SK-N-SH (cell line): ENCODE measurements at regions not wholly inside any gene's neighbourhood (a gene's known extent, or its start where the extent isn't known, plus 50 kb on each side); places are given as distances from the start of the nearest gene placed in this dataset.

Source experiments
- CTCF ChIA-PET: fragments of 300-600, 350-600 bp; formaldehyde crosslinking; extraction: SDS; loops from one replicate; lab custom pipeline; 2021; lab: Yijun Ruan, JAX
- POLR2A ChIA-PET: fragments of 350-600 bp; sonication (Branson Sonifier 250); formaldehyde crosslinking; extraction: SDS; loops from one replicate; lab custom pipeline; 2020; ENCODE audit warnings: antibody characterized with exemption, inconsistent platforms; lab: Yijun Ruan, JAX
- DNase-seq: peaks from one replicate; pipeline ENCODE4 v3.0.0; 2012
- H2AFZ ChIP-seq: fragments of 200-600 bp; sonication (generic); 2 replicates; pipeline ENCODE4 v1.8.1; 2016; ENCODE audit warnings: antibody characterized with exemption, mild to moderate bottlenecking, low read depth
- H3F3A ChIP-seq: fragments of 200-600 bp; sonication (generic); replicated peaks from 2 replicates; pipeline ENCODE3; 2016; ENCODE audit warnings: antibody characterized with exemption, mild to moderate bottlenecking; ENCODE audit not compliant: insufficient read depth
- H3K27ac ChIP-seq, 2 experiments: fragments of 200-500 bp in 1 of 2; fragments of 200-600 bp in 1 of 2; sonication (Bioruptor generic) in 1 of 2; sonication (generic), shearing (Covaris generic) in 1 of 2; 2 replicates each; pipeline versions ENCODE4 v1.5.1 to v1.6.1; 2014 to 2016; ENCODE audit warnings: low read depth in 2 of 2, inconsistent platforms in 1 of 2, low read length in 1 of 2, mild to moderate bottlenecking in 1 of 2, mixed read lengths in 1 of 2
- H3K27me3 ChIP-seq: fragments of 200-600 bp; sonication (generic), shearing (Covaris generic); 2 replicates; pipeline ENCODE4 v1.6.1; 2016; ENCODE audit warnings: mixed run types; ENCODE audit not compliant: insufficient read depth
- H3K36me3 ChIP-seq, 2 experiments: fragments of 200-500 bp in 1 of 2; fragments of 200-600 bp in 1 of 2; sonication (Bioruptor generic) in 1 of 2; sonication (generic) in 1 of 2; replicated peaks in 1 of 2; 2 replicates each; pipeline versions ENCODE3 to v1.5.1; 2014 to 2016; ENCODE audit warnings: low read length in 1 of 2, mild to moderate bottlenecking in 1 of 2; ENCODE audit not compliant: insufficient read depth in 2 of 2, control insufficient read depth in 1 of 2
- H3K4me1 ChIP-seq, 2 experiments: fragments of 200-500 bp in 1 of 2; fragments of 200-600 bp in 1 of 2; sonication (Bioruptor generic) in 1 of 2; sonication (generic), shearing (Covaris generic) in 1 of 2; 2 replicates each; pipeline versions ENCODE4 v1.5.1 to v1.6.1; 2014 to 2016; ENCODE audit warnings: low read depth in 1 of 2, low read length in 1 of 2, mixed run types in 1 of 2; ENCODE audit not compliant: insufficient read depth in 2 of 2, control insufficient read depth in 1 of 2
- H3K4me2 ChIP-seq: fragments of 200-600 bp; sonication (generic), shearing (Covaris generic); 2 replicates; pipeline ENCODE4 v1.6.1; 2017; ENCODE audit warnings: mixed run types
- H3K4me3 ChIP-seq, 2 experiments: fragments of 200-500 bp in 1 of 2; fragments of 200-600 bp in 1 of 2; sonication (Bioruptor generic) in 1 of 2; sonication (generic), shearing (Covaris generic) in 1 of 2; 2 replicates each; pipeline versions ENCODE4 v1.5.1 to v1.8.1; 2014 to 2016; ENCODE audit warnings: low read depth in 2 of 2, inconsistent platforms in 1 of 2, low read length in 1 of 2, mild to moderate bottlenecking in 1 of 2, mixed read lengths in 1 of 2, moderate library complexity in 1 of 2
- H3K79me2 ChIP-seq: fragments of 200-600 bp; sonication (generic); 2 replicates; pipeline ENCODE4 v1.8.1; 2017; ENCODE audit warnings: mild to moderate bottlenecking; ENCODE audit not compliant: insufficient read depth
- H3K9ac ChIP-seq: fragments of 200-600 bp; sonication (generic); 2 replicates; pipeline ENCODE4 v1.6.1; 2017; ENCODE audit warnings: mixed run types
- H3K9me2 ChIP-seq: fragments of 200-600 bp; sonication (generic); 2 replicates; pipeline ENCODE4 v1.6.1; 2017; ENCODE audit warnings: mixed run types
- H3K9me3 ChIP-seq: fragments of 200-600 bp; sonication (generic); 2 replicates; pipeline ENCODE4 v1.6.1; 2017; ENCODE audit warnings: mixed run types, mild to moderate bottlenecking, moderate library complexity
- H4K20me1 ChIP-seq: fragments of 200-600 bp; sonication (generic); 2 replicates; pipeline ENCODE4 v1.6.1; 2017; ENCODE audit warnings: mild to moderate bottlenecking, mixed run types; ENCODE audit not compliant: insufficient read depth
- CHD2 ChIP-seq: fragments of 150-350 bp; IDR thresholded peaks from 2 replicates; pipeline ENCODE4 v1.6.1; 2018; ENCODE audit warnings: low read length; ENCODE audit not compliant: partially characterized antibody
- ELF1 ChIP-seq: IDR thresholded peaks from 2 replicates; pipeline ENCODE4 v1.4.0; 2012
- EP300 ChIP-seq, 2 experiments: IDR thresholded peaks; 2 replicates each; pipeline versions ENCODE4 v1.4.0 to v1.6.1; 2012; ENCODE audit warnings: borderline replicate concordance in 1 of 2, low read depth in 1 of 2, low read length in 1 of 2
- GATA2 ChIP-seq: sonication (generic); formaldehyde crosslinking; IDR thresholded peaks from 2 replicates; pipeline ENCODE4 v1.5.0; 2020; ENCODE audit warnings: mild to moderate bottlenecking, missing genetic modification reagents
- IRF3 ChIP-seq: fragments of 150-350 bp; IDR thresholded peaks from 2 replicates; pipeline ENCODE4 v1.6.1; 2016; ENCODE audit warnings: mild to moderate bottlenecking, low read depth, low read length
- MEF2A ChIP-seq: IDR thresholded peaks from 2 replicates; pipeline ENCODE4 v1.4.0; 2012; ENCODE audit warnings: low read depth, borderline replicate concordance
- MXI1 ChIP-seq: IDR thresholded peaks from 2 replicates; pipeline ENCODE4 v1.6.1; 2012; ENCODE audit warnings: mild to moderate bottlenecking, low read depth, low read length, improper control_type of control experiment
- NRF1 ChIP-seq: IDR thresholded peaks from 2 replicates; pipeline ENCODE4 v1.6.1; 2012; ENCODE audit warnings: low read depth, mild to moderate bottlenecking, low read length
- RCOR1 ChIP-seq: fragments of 150-350 bp; IDR thresholded peaks from 2 replicates; pipeline ENCODE4 v1.6.1; 2017; ENCODE audit warnings: antibody characterized with exemption, low read length
- SMC3 ChIP-seq: IDR thresholded peaks from 2 replicates; pipeline ENCODE4 v1.6.1; 2012; ENCODE audit warnings: low read depth, low read length, improper control_type of control experiment
- TAF1 ChIP-seq: IDR thresholded peaks from 2 replicates; pipeline ENCODE4 v1.6.1; 2012; ENCODE audit warnings: low read depth, mild to moderate bottlenecking, low read length, moderate library complexity, borderline replicate concordance
- TCF12 ChIP-seq: IDR thresholded peaks from 2 replicates; pipeline ENCODE4 v1.4.0; 2012
- YY1 ChIP-seq: IDR thresholded peaks from 2 replicates; pipeline ENCODE4 v1.4.0; 2012; ENCODE audit warnings: low read depth, mild to moderate bottlenecking
- ZBTB33 ChIP-seq: IDR thresholded peaks from 2 replicates; pipeline ENCODE4 v1.4.0; 2012; ENCODE audit warnings: low read depth, borderline replicate concordance
- WGBS: methylation state at CpG from one replicate; pipeline ENCODE4 v1.1.6; 2017; ENCODE audit warnings: low lambda C conversion rate; 5-methylcytosine and 5-hydroxymethylcytosine counted together
- TF ChIP-seq, protein P1 (sequence below): IDR thresholded peaks from 2 replicates; pipeline ENCODE4 v1.6.1; 2012; ENCODE audit warnings: mild to moderate bottlenecking, low read depth, low read length, moderate library complexity
- TF ChIP-seq, protein P2 (sequence below): IDR thresholded peaks from 2 replicates; pipeline ENCODE4 v1.4.0; 2012; ENCODE audit warnings: low read depth, borderline replicate concordance

- H4K20me1 ChIP-seq, result no peaks in the 10 kb centered on the region
- H3K4me3 ChIP-seq, result no peak overlapping the region
- no peak overlapping the region for H3K9ac ChIP-seq
- H3K79me2 ChIP-seq, result no peaks in the 10 kb centered on the region
- TF ChIP-seq YY1 (no peak), GATA2 (CRISPR knock-in tag) (no peak), TCF12 (no peak), SMC3 (no peak), ZBTB33 (no peak)
- TF ChIP-seq, protein P1, sequence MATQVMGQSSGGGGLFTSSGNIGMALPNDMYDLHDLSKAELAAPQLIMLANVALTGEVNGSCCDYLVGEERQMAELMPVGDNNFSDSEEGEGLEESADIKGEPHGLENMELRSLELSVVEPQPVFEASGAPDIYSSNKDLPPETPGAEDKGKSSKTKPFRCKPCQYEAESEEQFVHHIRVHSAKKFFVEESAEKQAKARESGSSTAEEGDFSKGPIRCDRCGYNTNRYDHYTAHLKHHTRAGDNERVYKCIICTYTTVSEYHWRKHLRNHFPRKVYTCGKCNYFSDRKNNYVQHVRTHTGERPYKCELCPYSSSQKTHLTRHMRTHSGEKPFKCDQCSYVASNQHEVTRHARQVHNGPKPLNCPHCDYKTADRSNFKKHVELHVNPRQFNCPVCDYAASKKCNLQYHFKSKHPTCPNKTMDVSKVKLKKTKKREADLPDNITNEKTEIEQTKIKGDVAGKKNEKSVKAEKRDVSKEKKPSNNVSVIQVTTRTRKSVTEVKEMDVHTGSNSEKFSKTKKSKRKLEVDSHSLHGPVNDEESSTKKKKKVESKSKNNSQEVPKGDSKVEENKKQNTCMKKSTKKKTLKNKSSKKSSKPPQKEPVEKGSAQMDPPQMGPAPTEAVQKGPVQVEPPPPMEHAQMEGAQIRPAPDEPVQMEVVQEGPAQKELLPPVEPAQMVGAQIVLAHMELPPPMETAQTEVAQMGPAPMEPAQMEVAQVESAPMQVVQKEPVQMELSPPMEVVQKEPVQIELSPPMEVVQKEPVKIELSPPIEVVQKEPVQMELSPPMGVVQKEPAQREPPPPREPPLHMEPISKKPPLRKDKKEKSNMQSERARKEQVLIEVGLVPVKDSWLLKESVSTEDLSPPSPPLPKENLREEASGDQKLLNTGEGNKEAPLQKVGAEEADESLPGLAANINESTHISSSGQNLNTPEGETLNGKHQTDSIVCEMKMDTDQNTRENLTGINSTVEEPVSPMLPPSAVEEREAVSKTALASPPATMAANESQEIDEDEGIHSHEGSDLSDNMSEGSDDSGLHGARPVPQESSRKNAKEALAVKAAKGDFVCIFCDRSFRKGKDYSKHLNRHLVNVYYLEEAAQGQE, result no peak
- CTCF ChIA-PET, result no interaction called here
- 42% methylated on average over 12 of the region's 20 CpGs for WGBS
- H3K4me1 ChIP-seq, result no peaks in the 10 kb centered on the region; a peak in 1 of 4 replicates
- no peak for DNase-seq
- no peaks in the 10 kb centered on the region for H3F3A ChIP-seq
- H3K9me2 ChIP-seq, result no peaks in the 10 kb centered on the region
- H3K9me3 ChIP-seq, result no peaks in the 10 kb centered on the region
- H2AFZ ChIP-seq, result no peak overlapping the region
- H3K27ac ChIP-seq, result no peak overlapping the region
- no peak overlapping the region for H3K4me2 ChIP-seq
- POLR2A ChIA-PET, result no interaction called here
- H3K36me3 ChIP-seq, result no peaks in the 10 kb centered on the region
- H3K27me3 ChIP-seq, result no peaks in the 10 kb centered on the region
Observed at GRCh38 chr22:48844056-48844675, 983.5 kb downstream of the BRD1 start.

GRCh38 chr22:48843640-48844039 lies 984.0 kb downstream of the BRD1 start:
- CTCF ChIA-PET, result no interaction called here
- Histone ChIP-seq H2AFZ (no peak overlapping the region), H3K36me3 (no peaks in the 10 kb centered on the region), H3K27me3 (no peaks in the 10 kb centered on the region), H3K4me1 (no peaks in the 10 kb centered on the region), H3K79me2 (no peaks in the 10 kb centered on the region), H3K9ac (no peak overlapping the region), H3K27ac (no peak overlapping the region), H3K9me3 (no peaks in the 10 kb centered on the region), H3K4me3 (no peak overlapping the region), H4K20me1 (no peaks in the 10 kb centered on the region), H3K4me2 (no peak overlapping the region), H3F3A (no peaks in the 10 kb centered on the region), H3K9me2 (no peaks in the 10 kb centered on the region)
- 29% methylated on average over 5 of the region's 9 CpGs for WGBS
- TF ChIP-seq, protein P2, sequence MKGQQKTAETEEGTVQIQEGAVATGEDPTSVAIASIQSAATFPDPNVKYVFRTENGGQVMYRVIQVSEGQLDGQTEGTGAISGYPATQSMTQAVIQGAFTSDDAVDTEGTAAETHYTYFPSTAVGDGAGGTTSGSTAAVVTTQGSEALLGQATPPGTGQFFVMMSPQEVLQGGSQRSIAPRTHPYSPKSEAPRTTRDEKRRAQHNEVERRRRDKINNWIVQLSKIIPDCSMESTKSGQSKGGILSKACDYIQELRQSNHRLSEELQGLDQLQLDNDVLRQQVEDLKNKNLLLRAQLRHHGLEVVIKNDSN, result no peak
- TF ChIP-seq RCOR1 (no peak), YY1 (no peak), EP300 (IDR thresholded peaks at IDR 0.05; ENCODE audit: borderline replicate concordance in 1 of 2, low read depth in 1 of 2, low read length in 1 of 2) (no peak), ELF1 (no peak), TCF12 (no peak), IRF3 (no peak), TAF1 (no peak), MXI1 (no peak), MEF2A (no peak), NRF1 (no peak), CHD2 (no peak)
- POLR2A ChIA-PET, result no interaction called here
- DNase-seq, result no peak
